Neural crest cell (in vitro differentiated cells): ENCODE measurements at regions not wholly inside any gene's neighbourhood (a gene's known extent, or its start where the extent isn't known, plus 50 kb on each side); places are given as distances from the start of the nearest gene placed in this dataset.

ENCODE experiments used
- DNase-seq: peaks from one replicate; pipeline ENCODE4 v3.0.0; 2021; ENCODE audit warnings: low read depth, mixed read lengths, low spot score
- H3K27ac Mint-ChIP-seq: one replicate; pipeline ENCODE4 v1.8.0; 2021; ENCODE audit warnings: mild to moderate bottlenecking, mixed read lengths; ENCODE audit not compliant: unreplicated experiment
- H3K27me3 Mint-ChIP-seq: 2 replicates; pipeline ENCODE4 v1.8.0; 2021; ENCODE audit warnings: low read depth, mild to moderate bottlenecking, mixed read lengths
- H3K36me3 Mint-ChIP-seq: 2 replicates; pipeline ENCODE4 v1.8.0; 2021; ENCODE audit warnings: low read depth, mild to moderate bottlenecking, mixed read lengths
- H3K4me1 Mint-ChIP-seq: 2 replicates; pipeline ENCODE4 v1.8.0; 2021; ENCODE audit warnings: mixed read lengths
- H3K4me3 Mint-ChIP-seq: one replicate; pipeline ENCODE4 v1.8.0; 2021; ENCODE audit warnings: mild to moderate bottlenecking, mixed read lengths
- H3K9me3 Mint-ChIP-seq: 2 replicates; pipeline ENCODE4 v1.8.0; 2021; ENCODE audit warnings: mixed read lengths
- TF ChIP-seq, protein P1 (sequence below): fragments of 200-600 bp; sonication (generic); conservative IDR thresholded peaks from 2 replicates; pipeline ENCODE4 v1.5.0; 2021; ENCODE audit warnings: antibody characterized with exemption, mild to moderate bottlenecking

DNA sequence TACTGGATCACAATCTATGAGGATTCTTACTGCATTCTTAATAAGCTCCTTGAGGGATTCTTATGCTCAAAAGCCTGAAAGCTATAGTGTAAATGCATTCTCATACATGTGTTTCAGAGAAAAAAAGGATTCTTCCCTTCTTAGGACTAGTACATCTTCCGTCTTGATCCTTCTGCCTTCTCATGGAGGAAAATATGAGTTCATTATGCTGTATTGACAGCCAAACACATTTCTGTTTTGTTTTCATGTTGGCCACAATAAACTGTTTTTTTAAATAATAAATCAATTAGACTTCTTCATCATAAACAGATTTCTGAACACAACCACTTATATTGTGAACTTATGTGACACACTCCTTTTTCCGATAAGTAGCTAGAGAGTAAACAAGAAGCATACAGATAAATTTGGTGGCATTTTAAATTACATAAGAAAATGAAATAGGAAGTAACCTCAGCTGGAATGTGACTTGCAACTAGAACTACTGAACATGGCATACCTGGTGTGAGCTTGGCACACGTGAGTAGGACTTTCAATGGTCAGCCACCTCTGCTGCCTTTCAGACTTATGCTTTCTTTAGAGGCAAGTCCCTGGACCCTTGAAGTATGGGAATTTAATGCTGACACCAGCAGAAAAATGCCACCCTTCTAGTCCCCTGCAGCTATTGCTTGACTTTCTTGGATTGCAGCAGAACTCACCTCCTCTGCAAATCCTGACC, 350.4 kb downstream of the BCKDHB start:
- TF ChIP-seq, protein P1, sequence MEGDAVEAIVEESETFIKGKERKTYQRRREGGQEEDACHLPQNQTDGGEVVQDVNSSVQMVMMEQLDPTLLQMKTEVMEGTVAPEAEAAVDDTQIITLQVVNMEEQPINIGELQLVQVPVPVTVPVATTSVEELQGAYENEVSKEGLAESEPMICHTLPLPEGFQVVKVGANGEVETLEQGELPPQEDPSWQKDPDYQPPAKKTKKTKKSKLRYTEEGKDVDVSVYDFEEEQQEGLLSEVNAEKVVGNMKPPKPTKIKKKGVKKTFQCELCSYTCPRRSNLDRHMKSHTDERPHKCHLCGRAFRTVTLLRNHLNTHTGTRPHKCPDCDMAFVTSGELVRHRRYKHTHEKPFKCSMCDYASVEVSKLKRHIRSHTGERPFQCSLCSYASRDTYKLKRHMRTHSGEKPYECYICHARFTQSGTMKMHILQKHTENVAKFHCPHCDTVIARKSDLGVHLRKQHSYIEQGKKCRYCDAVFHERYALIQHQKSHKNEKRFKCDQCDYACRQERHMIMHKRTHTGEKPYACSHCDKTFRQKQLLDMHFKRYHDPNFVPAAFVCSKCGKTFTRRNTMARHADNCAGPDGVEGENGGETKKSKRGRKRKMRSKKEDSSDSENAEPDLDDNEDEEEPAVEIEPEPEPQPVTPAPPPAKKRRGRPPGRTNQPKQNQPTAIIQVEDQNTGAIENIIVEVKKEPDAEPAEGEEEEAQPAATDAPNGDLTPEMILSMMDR = no peak
- no peaks in the 10 kb centered on the region for H3K4me1 Mint-ChIP-seq
- no peaks in the 10 kb centered on the region for H3K36me3 Mint-ChIP-seq
- H3K9me3 Mint-ChIP-seq = no peaks in the 10 kb centered on the region
- no peaks in the 10 kb centered on the region for H3K27me3 Mint-ChIP-seq
- DNase-seq = no peak
- no peak overlapping the region for H3K27ac Mint-ChIP-seq
- H3K4me3 Mint-ChIP-seq = no peak overlapping the region

DNA sequence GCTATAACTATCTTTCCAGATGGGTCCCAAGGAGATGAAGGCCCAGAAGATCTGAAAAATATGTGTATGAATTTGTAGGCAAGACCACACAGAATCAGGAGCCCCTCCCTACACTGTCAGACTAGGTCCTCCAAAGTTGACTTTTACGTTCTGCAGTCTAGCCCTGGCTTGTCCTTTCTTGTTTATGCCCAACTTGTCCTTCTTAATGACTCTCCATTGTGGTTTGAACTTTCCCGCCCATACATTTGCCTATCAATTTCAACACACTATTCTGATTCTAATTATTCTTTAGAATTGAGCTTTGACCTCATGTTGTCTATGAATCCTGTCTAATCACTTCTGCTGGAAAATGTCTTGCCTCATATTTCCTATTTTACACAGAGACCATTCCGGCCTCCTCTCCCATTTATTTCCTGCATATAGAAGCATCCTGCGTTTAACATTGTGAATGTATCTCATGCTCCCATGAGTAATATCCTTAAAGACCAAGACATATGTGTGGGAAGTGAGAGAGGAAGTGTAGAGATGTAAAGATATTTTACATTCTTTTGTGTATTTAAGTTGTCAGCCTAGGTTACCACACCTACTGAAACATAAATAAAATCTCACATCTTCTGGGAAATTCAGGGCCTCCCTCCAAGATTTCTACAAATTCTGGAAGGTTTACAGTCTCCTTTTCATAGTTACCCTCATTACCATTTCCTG, 348.3 kb downstream of the BCKDHB start:
- Mint-ChIP-seq H3K4me1 (no peaks in the 10 kb centered on the region), H3K27ac (no peak overlapping the region), H3K27me3 (no peaks in the 10 kb centered on the region), H3K4me3 (no peak overlapping the region), H3K36me3 (no peaks in the 10 kb centered on the region), H3K9me3 (no peaks in the 10 kb centered on the region)
- no peak for DNase-seq
- TF ChIP-seq, protein P1 = no peak

DNA sequence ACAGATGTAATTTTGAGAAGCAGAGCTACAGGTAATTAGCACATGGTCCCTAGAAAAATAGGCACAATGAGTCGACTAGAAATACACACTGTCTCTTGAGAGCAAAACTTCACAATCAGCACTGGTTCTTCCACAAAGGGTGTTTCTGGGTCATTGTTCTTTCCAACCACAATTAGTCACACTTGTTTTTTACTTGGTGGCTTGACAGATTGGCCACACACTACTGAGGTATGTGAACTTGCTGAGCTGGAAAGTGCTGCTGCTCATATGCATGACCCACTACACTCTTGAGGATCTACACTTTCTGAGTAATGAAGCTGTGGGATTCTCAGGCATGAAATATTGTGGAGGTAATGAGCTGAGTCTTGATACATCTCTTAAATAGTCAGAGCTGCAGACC, 347.7 kb downstream of the BCKDHB start:
- Mint-ChIP-seq H3K27me3 (no peaks in the 10 kb centered on the region), H3K4me3 (no peak overlapping the region), H3K4me1 (no peaks in the 10 kb centered on the region), H3K27ac (no peak overlapping the region), H3K9me3 (no peaks in the 10 kb centered on the region), H3K36me3 (no peaks in the 10 kb centered on the region)
- DNase-seq = no peak
- TF ChIP-seq, protein P1 = no peak

DNA sequence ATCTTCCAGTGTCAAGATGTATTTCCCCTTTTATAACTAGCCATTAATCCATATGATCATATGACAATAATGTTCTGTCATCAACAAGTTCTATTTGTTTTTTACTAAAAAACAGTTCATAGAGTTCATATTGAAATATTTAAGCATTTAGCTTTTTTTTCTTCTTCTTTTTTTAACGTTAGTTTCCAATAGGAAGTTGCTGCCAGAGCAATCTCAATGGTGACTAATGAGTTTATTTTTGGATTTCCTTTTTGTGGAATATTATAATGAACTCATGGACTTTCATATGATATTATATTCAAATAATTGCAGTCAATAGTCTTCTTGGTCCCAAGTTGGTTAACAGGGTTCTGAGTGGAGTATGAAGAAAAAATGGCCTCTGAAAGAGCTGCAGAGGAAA, 343.3 kb downstream of the BCKDHB start:
- H3K9me3 Mint-ChIP-seq = peaks cover 5% of the 10 kb centered on the region
- no peak for DNase-seq
- H3K36me3 Mint-ChIP-seq = peaks cover 11% of the 10 kb centered on the region
- TF ChIP-seq, protein P1 = no peak
- no peaks in the 10 kb centered on the region for H3K27me3 Mint-ChIP-seq
- H3K4me1 Mint-ChIP-seq = no peaks in the 10 kb centered on the region
- no peak overlapping the region for H3K4me3 Mint-ChIP-seq
- H3K27ac Mint-ChIP-seq = no peak overlapping the region

DNA sequence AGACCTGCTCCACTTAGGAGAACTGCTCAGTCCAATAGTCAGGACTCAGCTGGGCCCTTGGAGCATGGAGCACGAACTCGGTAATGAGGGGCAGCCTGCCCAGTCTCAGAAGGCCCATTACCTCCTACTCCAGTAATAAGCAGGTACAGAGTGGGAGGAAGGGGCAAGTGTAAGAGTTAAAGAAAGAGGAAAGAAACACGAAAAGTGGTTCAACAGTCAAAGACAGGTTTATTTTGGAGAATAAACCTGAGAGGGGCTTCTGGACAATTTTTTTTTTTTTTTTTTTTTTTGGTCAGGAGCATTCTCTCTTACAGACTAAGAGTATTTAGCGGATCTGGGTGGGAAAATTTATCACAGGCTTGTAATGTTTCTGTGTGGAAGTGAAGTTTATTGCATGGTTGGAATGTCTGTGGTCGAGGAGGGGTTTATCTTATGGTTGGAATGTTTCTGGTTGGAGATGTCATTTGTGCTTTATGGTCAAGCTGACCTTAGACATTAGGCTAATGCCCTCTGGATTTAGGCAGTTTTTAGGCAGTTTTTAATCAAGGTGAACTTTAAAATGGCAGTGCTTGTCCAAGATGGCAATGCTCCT, 340.1 kb downstream of the BCKDHB start:
- DNase-seq = no peak
- no peak overlapping the region for H3K4me3 Mint-ChIP-seq
- H3K27ac Mint-ChIP-seq = no peak overlapping the region
- peaks cover 13% of the 10 kb centered on the region for H3K36me3 Mint-ChIP-seq
- H3K9me3 Mint-ChIP-seq = peaks cover 5% of the 10 kb centered on the region
- H3K4me1 Mint-ChIP-seq = no peaks in the 10 kb centered on the region
- TF ChIP-seq, protein P1 = no peak
- H3K27me3 Mint-ChIP-seq = no peaks in the 10 kb centered on the region
